ENCODE measurements at regions not wholly inside any gene's neighbourhood (a gene's known extent, or its start where the extent isn't known, plus 50 kb on each side); places are given as distances from the start of the nearest gene placed in this dataset.

DNA sequence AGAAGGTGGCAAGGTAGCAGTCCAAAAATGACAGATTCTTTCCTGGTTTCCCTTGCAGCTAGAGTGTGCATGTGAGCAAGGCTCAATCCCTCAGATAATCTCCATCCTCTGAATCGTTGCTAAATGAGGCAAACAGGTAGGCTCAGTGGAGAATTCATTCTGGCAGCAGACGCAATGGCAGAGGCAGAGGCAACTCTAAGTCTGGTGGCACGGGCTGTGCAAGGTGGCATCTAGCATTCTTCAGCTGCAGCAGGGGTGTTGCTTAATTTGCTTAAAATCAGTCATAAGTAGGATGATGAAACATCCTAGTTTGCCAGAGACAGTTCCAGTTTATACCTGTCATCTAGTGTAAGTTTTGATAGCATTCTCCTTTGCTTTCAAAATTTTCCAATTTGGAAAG lies 391.1 kb upstream of the MEX3C start:
- TF ChIP-seq ARID2 (CRISPR knock-in tag; IDR thresholded peaks at IDR 0.05; ENCODE audit: borderline replicate concordance) (no peak), JUN (CRISPR knock-in tag; IDR thresholded peaks at IDR 0.05) (no peak), ZNF563 (CRISPR knock-in tag; IDR thresholded peaks at IDR 0.05) (no peak), MAFF (IDR thresholded peaks at IDR 0.05; ENCODE audit: low read depth, low read length) (no peak), ZSCAN31 (CRISPR knock-in tag; IDR thresholded peaks at IDR 0.05; ENCODE audit: low read depth) (no peak), RFX5 (IDR thresholded peaks at IDR 0.05; ENCODE audit: low read depth, low read length) (no peak), NFE2L2 (IDR thresholded peaks at IDR 0.05; ENCODE audit: low read length) (no peak), RBFOX2 (IDR thresholded peaks at IDR 0.05; ENCODE audit: low read depth, low read length) (no peak), ZNF792 (CRISPR knock-in tag; IDR thresholded peaks at IDR 0.05) (no peak)
- TF ChIP-seq, protein P1, sequence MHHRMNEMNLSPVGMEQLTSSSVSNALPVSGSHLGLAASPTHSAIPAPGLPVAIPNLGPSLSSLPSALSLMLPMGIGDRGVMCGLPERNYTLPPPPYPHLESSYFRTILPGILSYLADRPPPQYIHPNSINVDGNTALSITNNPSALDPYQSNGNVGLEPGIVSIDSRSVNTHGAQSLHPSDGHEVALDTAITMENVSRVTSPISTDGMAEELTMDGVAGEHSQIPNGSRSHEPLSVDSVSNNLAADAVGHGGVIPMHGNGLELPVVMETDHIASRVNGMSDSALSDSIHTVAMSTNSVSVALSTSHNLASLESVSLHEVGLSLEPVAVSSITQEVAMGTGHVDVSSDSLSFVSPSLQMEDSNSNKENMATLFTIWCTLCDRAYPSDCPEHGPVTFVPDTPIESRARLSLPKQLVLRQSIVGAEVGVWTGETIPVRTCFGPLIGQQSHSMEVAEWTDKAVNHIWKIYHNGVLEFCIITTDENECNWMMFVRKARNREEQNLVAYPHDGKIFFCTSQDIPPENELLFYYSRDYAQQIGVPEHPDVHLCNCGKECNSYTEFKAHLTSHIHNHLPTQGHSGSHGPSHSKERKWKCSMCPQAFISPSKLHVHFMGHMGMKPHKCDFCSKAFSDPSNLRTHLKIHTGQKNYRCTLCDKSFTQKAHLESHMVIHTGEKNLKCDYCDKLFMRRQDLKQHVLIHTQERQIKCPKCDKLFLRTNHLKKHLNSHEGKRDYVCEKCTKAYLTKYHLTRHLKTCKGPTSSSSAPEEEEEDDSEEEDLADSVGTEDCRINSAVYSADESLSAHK (CRISPR knock-in tag; IDR thresholded peaks at IDR 0.05; ENCODE audit: borderline replicate concordance) = no peak
- TF ChIP-seq, protein P2, sequence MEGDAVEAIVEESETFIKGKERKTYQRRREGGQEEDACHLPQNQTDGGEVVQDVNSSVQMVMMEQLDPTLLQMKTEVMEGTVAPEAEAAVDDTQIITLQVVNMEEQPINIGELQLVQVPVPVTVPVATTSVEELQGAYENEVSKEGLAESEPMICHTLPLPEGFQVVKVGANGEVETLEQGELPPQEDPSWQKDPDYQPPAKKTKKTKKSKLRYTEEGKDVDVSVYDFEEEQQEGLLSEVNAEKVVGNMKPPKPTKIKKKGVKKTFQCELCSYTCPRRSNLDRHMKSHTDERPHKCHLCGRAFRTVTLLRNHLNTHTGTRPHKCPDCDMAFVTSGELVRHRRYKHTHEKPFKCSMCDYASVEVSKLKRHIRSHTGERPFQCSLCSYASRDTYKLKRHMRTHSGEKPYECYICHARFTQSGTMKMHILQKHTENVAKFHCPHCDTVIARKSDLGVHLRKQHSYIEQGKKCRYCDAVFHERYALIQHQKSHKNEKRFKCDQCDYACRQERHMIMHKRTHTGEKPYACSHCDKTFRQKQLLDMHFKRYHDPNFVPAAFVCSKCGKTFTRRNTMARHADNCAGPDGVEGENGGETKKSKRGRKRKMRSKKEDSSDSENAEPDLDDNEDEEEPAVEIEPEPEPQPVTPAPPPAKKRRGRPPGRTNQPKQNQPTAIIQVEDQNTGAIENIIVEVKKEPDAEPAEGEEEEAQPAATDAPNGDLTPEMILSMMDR (CRISPR knock-in tag; IDR thresholded peaks at IDR 0.05) = no peak
- TF ChIP-seq, protein P3, sequence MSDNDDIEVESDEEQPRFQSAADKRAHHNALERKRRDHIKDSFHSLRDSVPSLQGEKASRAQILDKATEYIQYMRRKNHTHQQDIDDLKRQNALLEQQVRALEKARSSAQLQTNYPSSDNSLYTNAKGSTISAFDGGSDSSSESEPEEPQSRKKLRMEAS (IDR thresholded peaks at IDR 0.05) = no peak

Measured in HepG2 (cell line).